ENCODE measurements at regions not wholly inside any gene's neighbourhood (a gene's known extent, or its start where the extent isn't known, plus 50 kb on each side); places are given as distances from the start of the nearest gene placed in this dataset.

DNA sequence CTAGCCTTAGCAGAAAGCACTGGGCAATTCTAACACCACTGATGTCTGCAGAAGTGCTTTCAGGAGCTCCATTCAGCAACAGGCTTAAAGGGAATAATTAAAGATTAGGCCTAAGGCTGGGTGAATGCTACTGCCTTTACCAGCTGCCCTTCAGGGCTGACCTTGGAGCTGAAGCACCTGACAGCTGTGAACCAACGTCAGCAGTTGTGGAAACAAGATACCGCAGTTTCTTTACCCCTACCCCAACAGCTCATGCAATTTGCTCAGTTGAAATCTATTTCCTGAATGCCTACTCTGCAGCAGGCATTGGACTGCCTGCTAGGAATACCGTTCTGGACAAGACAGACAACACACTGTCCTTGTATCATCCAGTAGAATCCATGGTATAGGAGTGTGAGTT, 51.5 kb upstream of the ADTRP start:
- TF ChIP-seq, protein P1, sequence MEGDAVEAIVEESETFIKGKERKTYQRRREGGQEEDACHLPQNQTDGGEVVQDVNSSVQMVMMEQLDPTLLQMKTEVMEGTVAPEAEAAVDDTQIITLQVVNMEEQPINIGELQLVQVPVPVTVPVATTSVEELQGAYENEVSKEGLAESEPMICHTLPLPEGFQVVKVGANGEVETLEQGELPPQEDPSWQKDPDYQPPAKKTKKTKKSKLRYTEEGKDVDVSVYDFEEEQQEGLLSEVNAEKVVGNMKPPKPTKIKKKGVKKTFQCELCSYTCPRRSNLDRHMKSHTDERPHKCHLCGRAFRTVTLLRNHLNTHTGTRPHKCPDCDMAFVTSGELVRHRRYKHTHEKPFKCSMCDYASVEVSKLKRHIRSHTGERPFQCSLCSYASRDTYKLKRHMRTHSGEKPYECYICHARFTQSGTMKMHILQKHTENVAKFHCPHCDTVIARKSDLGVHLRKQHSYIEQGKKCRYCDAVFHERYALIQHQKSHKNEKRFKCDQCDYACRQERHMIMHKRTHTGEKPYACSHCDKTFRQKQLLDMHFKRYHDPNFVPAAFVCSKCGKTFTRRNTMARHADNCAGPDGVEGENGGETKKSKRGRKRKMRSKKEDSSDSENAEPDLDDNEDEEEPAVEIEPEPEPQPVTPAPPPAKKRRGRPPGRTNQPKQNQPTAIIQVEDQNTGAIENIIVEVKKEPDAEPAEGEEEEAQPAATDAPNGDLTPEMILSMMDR (IDR thresholded peaks at IDR 0.05) = no peak
- TF ChIP-seq EZH2 (IDR thresholded peaks at IDR 0.05) (no peak), EZH2phosphoT487 (IDR thresholded peaks at IDR 0.05) (no peak)

Data from neural progenitor cell (in vitro differentiated cells).